ENCODE measurements at regions not wholly inside any gene's neighbourhood (a gene's known extent, or its start where the extent isn't known, plus 50 kb on each side); places are given as distances from the start of the nearest gene placed in this dataset.

GRCh38 chr9:87141124-87141523 lies 193.8 kb upstream of the GAS1 start:
- TF ChIP-seq EGR1 (IDR thresholded peaks at IDR 0.05; ENCODE audit: low read depth) (no peak), POLR2AphosphoS5 (IDR thresholded peaks at IDR 0.05; ENCODE audit: low read depth, low read length) (no peak), ZBTB33 (IDR thresholded peaks at IDR 0.05; ENCODE audit: extremely low read depth, insufficient replicate concordance, low read length) (no peak), RAD21 (IDR thresholded peaks at IDR 0.05; ENCODE audit: low read depth) (no peak), CTCF (IDR thresholded peaks at IDR 0.05 in 2 of 3, conservative IDR thresholded peaks at IDR 0.05 in 1 of 3; ENCODE audit: borderline replicate concordance in 1 of 3, insufficient read depth in 1 of 3, low read depth in 2 of 3, low read length in 2 of 3) (no peak), POLR2A (IDR thresholded peaks at IDR 0.05; ENCODE audit: borderline replicate concordance, extremely low read depth, insufficient read depth, insufficient read length) (no peak)

Measured in HCT116 (cell line).